ENCODE measurements at regions not wholly inside any gene's neighbourhood (a gene's known extent, or its start where the extent isn't known, plus 50 kb on each side); places are given as distances from the start of the nearest gene placed in this dataset.

DNA sequence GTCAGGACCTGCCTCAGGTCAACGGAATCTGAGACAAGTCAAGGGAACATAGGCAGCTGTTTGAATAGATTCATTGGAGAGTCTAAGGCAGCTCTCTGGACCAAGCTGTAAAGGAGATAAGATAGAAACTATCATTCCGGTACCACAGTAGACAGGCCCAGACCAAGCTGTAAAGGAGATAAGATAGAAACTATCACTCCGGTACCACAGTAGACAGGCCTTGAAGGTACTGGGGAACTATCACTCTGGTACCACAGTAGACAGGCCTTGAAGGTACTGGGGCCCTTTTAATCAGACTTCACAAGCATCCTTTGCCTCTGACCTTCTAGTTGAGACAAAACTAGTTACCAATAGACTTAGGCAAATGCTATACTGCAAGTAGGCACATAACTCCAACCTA lies 346.1 kb downstream of the DCDC2C start:
- no peaks in the 10 kb centered on the region for H3K36me3 ChIP-seq (replicated peaks in 1 of 2; ENCODE audit: control insufficient read depth in 1 of 2, insufficient read depth in 2 of 2, low read length in 2 of 2)
- intact Hi-C loops (cut with micrococcal nuclease; ENCODE audit: unreplicated experiment) (no loop called here), in situ Hi-C loops (cut with HindIII; ENCODE audit: extremely low pct_ligation_motif_present, low pct_unique_long_range_greater_than_20kb) (no loop called here)
- no peaks in the 10 kb centered on the region for H3K79me2 ChIP-seq (ENCODE audit: insufficient read depth, low read length)
- FAIRE-seq, result no peak
- no peak for ATAC-seq
- WGBS (ENCODE audit: low lambda C conversion rate), result 13% methylated on average over 3 of the region's 3 CpGs
- no peaks in the 10 kb centered on the region for H4K20me1 ChIP-seq (ENCODE audit: insufficient read depth, low read length)
- no peak for DNase-seq (ENCODE audit: low spot score)
- no peak overlapping the region for H2AFZ ChIP-seq (ENCODE audit: low read length)
- no peaks in the 10 kb centered on the region for H3K9me3 ChIP-seq (ENCODE audit: low read length)
- H3K4me1 ChIP-seq (ENCODE audit: insufficient read depth, low read length), result no peaks in the 10 kb centered on the region
- CTCF ChIA-PET (ENCODE audit: low intra/inter-chr PET ratio, low total read pairs), result no interaction called here
- H3K4me2 ChIP-seq (ENCODE audit: low read depth, low read length), result no peak overlapping the region
- no peak for TF ChIP-seq ZFAT (CRISPR knock-in tag; conservative IDR thresholded peaks at IDR 0.05)
- TF ChIP-seq TOPORS (CRISPR knock-in tag; IDR thresholded peaks at IDR 0.05), result no peak
- H3K27ac ChIP-seq (ENCODE audit: extremely low read length, insufficient read depth, low read length), result no peak overlapping the region
- no peak overlapping the region for H3K9ac ChIP-seq (ENCODE audit: insufficient read depth, low read depth, low read length)
- no TSS peak for BruUV-seq (replicated peaks)
- no peak overlapping the region for H3K4me3 ChIP-seq (replicated peaks in 1 of 3; ENCODE audit: insufficient read depth in 1 of 3, low read depth in 2 of 3, low read length in 3 of 3)
- peaks cover 0 to 10% of the 10 kb centered on the region in 2 experiments; a peak in 2 of 5 replicates for H3K27me3 ChIP-seq (ENCODE audit: control insufficient read depth in 1 of 2, insufficient read depth in 2 of 2, low read length in 2 of 2)
- POLR2A ChIA-PET, result no interaction called here

DNA sequence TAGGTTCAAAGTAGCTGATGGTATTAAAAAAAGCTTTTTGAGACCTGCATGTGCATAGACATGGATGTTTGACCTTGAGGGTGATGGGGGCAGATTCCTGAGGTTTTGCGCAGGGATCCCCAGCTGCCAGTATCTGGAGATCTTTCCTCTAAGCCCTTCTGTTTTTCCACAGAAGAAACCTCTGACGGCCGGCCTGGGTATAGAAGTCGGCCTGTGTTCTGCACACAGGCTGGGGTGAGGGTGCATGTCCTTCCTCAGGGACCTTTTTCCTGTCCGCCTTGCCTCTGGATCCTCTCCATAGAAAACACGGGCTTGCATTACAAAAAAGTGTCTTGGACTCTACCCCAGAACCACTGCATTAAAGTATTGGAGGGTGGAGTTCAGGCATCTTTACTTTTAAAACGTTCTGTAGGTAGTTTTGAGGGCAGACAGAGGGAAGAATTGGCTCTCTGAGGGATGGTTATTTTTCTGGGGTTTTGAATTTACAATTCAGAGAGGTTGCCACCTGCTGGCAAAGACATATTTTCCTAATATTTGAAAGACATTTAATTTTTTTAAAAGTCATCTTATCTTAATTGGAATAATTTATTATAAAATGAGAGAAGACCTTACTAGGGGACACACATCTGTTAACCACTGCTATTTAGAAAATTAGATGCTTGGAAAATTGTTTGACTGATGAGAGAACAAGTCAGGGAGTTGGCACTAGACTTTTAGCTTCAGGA lies 350.6 kb downstream of the DCDC2C start:
- CTCF ChIA-PET (ENCODE audit: low intra/inter-chr PET ratio, low total read pairs), result interaction anchor here (1.6 kb wide), 1 partner anchor 95 kb away, joined by 15 read pairs; no protein-coding TSS in a partner anchor

More for the DNA sequence above, 350.6 kb downstream of the DCDC2C start:
- TF ChIP-seq CBFB (CRISPR knock-in tag; IDR thresholded peaks at IDR 0.05) (no peak), SMC3 (IDR thresholded peaks at IDR 0.05; ENCODE audit: low read length) (peak; percentile 3; the same call in 1 of the 2 replicates), KLF15 (CRISPR knock-in tag; IDR thresholded peaks at IDR 0.05; ENCODE audit: borderline replicate concordance) (no peak), SP1 (IDR thresholded peaks at IDR 0.05) (no peak), SP1 (CRISPR knock-in tag; IDR thresholded peaks at IDR 0.05) (no peak), MAFK (conservative IDR thresholded peaks at IDR 0.05 in 1 of 2, IDR thresholded peaks at IDR 0.05 in 1 of 2; ENCODE audit: low read length in 2 of 2) (no peak)
- POLR2A ChIA-PET, result no interaction called here
- no peaks in the 10 kb centered on the region for H3K9me3 ChIP-seq (ENCODE audit: low read length)
- H3K79me2 ChIP-seq (ENCODE audit: insufficient read depth, low read length), result no peaks in the 10 kb centered on the region
- FAIRE-seq, result no peak
- intact Hi-C loops (cut with micrococcal nuclease; ENCODE audit: unreplicated experiment) (no loop called here), in situ Hi-C loops (cut with HindIII; ENCODE audit: extremely low pct_ligation_motif_present, low pct_unique_long_range_greater_than_20kb) (no loop called here)
- no peaks in the 10 kb centered on the region for H3K4me1 ChIP-seq (ENCODE audit: insufficient read depth, low read length)
- no TSS peak for BruUV-seq (replicated peaks)
- no peaks in the 10 kb centered on the region for H4K20me1 ChIP-seq (ENCODE audit: insufficient read depth, low read length)
- 4% methylated on average over 7 of the region's 7 CpGs for WGBS (ENCODE audit: low lambda C conversion rate)
- H3K27me3 ChIP-seq (ENCODE audit: control insufficient read depth in 1 of 2, insufficient read depth in 2 of 2, low read length in 2 of 2), result no peaks in the 10 kb centered on the region; a peak in 1 of 5 replicates
- H2AFZ ChIP-seq (ENCODE audit: low read length), result no peak overlapping the region
- DNase-seq (ENCODE audit: low spot score), result no peak
- H3K4me3 ChIP-seq (replicated peaks in 1 of 3; ENCODE audit: insufficient read depth in 1 of 3, low read depth in 2 of 3, low read length in 3 of 3), result no peak overlapping the region
- H3K27ac ChIP-seq (ENCODE audit: extremely low read length, insufficient read depth, low read length), result no peak overlapping the region
- ATAC-seq, result no peak
- H3K36me3 ChIP-seq (replicated peaks in 1 of 2; ENCODE audit: control insufficient read depth in 1 of 2, insufficient read depth in 2 of 2, low read length in 2 of 2), result no peaks in the 10 kb centered on the region
- no peak overlapping the region for H3K9ac ChIP-seq (ENCODE audit: insufficient read depth, low read depth, low read length)
- H3K4me2 ChIP-seq (ENCODE audit: low read depth, low read length), result no peak overlapping the region
